IPS-NIHi7 (cell line): ENCODE measurements at regions not wholly inside any gene's neighbourhood (a gene's known extent, or its start where the extent isn't known, plus 50 kb on each side); places are given as distances from the start of the nearest gene placed in this dataset.

ENCODE experiments used
- DNase-seq: peaks from one replicate; pipeline ENCODE4 v3.0.0; 2012; ENCODE audit warnings: mixed read lengths; ENCODE audit errors: extremely low spot score

- no peak for DNase-seq
Measured at GRCh38 chr19:30307191-30307974, 64.8 kb upstream of the ZNF536 start.

DNA sequence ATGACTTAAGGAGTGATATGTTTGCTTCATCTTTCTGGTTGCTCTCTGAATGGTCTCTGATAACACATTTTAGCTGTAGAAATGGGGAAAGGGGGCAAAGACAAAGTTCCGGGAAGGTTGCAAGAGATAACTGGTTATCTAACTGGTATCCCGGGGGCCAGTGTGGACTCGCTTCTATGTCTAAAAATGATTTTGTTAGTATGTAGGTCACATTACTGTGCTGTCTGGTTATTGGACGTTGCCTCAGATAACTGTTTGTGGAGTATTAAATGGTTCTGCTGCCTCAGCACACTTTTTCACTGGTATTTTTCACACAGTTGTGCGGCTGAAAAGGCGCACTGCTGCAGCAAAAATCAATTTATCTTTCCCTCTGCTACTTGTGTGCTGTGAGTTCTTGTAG is 63.0 kb upstream of the ZNF536 start:
- no peak for DNase-seq

DNA sequence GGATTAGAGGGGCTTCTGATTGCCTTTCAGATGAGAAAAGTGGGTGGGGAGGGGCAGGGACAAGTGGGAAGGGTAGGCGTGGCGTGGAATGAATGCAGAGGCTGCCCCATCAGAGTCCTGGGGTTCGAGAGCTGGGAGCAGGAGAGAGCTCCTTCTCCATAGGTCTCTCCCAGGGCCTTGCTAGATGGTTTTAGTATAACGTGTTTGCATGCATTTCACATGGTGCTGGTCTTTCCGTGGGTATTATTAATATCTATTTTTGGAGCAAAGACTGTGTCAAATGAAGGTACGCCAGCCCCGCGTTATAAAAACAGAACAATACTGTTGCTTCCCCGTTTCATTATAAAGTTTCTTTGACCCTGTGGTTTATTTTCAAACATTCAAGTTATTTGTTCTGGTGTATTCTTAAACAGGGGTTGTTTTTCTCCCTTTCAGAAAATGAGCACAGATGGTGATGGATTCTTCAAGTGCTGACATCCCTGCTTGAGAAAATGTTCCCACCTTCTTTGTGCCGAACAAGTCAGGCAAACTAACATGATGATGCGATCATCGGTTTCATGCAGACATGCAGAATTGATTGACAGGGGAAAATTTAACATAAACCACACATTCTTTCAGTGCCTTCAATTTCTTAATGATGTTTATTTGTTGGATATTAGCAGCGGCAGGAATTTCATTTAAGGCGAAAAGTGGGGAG is 62.1 kb upstream of the ZNF536 start:
- DNase-seq, result no peak

- DNase-seq, result no peak
Measured at GRCh38 chr19:30310602-30311263, 61.5 kb upstream of the ZNF536 start.

DNA sequence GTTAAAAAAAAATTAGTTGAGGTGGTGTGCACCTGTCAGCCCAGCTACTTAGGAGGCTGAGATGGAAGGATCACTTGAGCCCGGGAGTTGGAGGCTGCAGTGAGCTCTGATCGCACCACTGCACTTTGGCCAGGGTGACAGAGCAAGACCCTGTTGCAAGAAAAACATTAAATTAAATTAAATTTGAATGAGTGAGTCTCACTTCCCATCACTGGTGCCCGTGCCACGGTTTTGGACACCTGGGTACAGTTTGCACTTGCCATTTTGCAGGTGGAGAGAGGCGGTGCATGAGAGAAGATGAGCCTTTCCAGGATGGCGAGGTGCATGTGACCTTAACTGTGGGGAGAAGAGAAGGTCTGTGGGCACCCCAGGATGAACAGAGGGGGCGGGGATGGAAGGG is 60.3 kb upstream of the ZNF536 start:
- DNase-seq, result no peak

- no peak for DNase-seq
Measured at GRCh38 chr19:30312582-30313352, 59.4 kb upstream of the ZNF536 start.

DNA sequence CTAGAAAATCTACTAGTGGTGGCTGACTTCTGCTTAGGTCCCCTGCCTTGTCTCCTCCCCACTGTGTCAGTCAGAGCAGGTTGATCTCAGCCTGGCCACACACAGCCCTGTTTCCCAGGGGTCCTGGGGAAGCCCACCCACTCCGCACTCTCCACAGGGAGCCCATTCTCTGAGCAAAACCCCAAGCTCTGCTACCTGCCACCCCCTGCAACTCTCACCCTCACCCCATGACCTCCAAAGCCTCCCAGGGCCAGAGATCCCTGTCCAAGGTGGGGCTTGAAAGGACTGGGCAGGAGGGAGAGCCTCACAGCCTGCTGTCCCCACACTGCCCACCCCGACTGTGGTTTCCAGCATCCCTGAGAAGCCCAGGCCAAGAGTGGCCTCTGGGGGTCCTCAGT is 58.8 kb upstream of the ZNF536 start:
- DNase-seq, result no peak

- DNase-seq, result no peak
Measured at GRCh38 chr19:30314056-30314804, 58.0 kb upstream of the ZNF536 start.

- no peak for DNase-seq
Measured at GRCh38 chr19:30314805-30315155, 57.4 kb upstream of the ZNF536 start.

DNA sequence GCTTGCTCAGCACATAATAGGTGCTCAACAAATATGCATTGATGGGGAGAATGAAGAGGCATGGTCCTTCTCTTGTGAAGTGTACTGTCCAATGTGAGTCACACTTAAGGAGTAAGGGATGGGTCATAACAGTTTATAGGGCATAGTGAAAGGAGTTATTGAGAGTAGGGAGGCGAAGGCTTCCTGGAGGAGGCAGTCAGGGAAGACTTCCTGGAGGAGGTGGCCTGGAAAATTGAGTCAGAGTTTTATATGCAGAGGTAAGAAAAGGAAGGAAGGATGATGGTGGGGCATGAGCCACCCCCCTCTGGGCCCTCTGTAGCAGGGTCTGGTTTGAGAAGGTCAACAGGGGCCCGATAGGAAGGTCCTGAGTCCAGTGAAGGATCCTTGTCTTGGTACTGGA is 57.0 kb upstream of the ZNF536 start:
- DNase-seq, result no peak

- no peak for DNase-seq
Measured at GRCh38 chr19:30316000-30316491, 56.1 kb upstream of the ZNF536 start.

GRCh38 chr19:30316560-30317106 is 55.6 kb upstream of the ZNF536 start:
- DNase-seq, result no peak

GRCh38 chr19:30317403-30317802 is 54.8 kb upstream of the ZNF536 start:
- no peak for DNase-seq

GRCh38 chr19:30318261-30318660 is 53.9 kb upstream of the ZNF536 start:
- no peak for DNase-seq

DNA sequence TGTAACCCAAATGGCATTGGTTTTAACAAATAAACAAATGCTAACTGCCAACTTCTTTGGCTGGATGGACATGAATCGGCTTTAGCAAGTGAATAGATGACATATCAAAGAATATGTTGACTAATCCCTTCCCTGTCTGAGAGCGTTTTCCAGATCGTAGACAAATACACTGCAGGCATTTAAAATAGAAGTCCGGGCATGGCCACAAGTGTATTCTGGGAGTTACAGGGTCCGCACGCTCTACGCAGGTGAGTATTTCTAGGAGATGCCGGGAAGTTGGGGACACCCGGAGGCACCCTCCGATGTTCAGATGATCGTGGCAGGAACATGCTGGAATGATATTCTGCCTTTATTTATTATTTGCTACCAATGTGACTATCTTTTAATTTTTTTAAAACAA is 53.2 kb upstream of the ZNF536 start:
- DNase-seq, result no peak

GRCh38 chr19:30319411-30319810 is 52.8 kb upstream of the ZNF536 start:
- no peak for DNase-seq

DNA sequence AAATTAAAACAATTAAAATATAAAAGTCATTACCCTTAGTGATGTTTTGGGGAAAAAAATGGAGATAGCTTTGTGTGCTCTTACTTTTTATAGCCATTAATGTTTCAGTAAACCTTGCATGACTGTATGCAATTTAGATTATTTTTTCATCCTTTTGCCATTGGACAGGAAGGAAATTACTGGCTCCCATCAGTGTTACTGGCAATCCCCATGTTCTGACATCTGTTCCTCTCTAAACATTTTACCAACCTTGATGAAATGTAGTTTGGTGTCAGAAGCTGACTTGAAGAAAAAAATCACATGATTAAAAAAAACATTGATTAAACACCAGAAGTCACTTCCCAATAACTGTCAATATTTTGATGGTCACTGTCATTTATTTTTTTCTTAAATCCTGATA is 52.3 kb upstream of the ZNF536 start:
- no peak for DNase-seq

- DNase-seq, result no peak
Measured at GRCh38 chr19:30320466-30320865, 51.7 kb upstream of the ZNF536 start.

- DNase-seq, result no peak
Measured at GRCh38 chr19:30320916-30321315, 51.3 kb upstream of the ZNF536 start.
